ENCODE measurements at regions not wholly inside any gene's neighbourhood (a gene's known extent, or its start where the extent isn't known, plus 50 kb on each side); places are given as distances from the start of the nearest gene placed in this dataset.
"Not testable (repeated sequence)": the region's sequence is repeated elsewhere in the genome, so short reads cannot be mapped to it uniquely, and the experiment has no call there.

GRCh38 chr3:154818676-154819255, 261.4 kb upstream of the MME start:
- ChIA-PET POLR2A (no interaction called here), CTCF (no interaction called here)
- Histone ChIP-seq H3K27me3 (ENCODE audit: control insufficient read depth, insufficient read depth, low read length) (no peaks in the 10 kb centered on the region), H3K9me3 (ENCODE audit: control insufficient read depth, insufficient read depth, low read length) (no peaks in the 10 kb centered on the region), H3K4me3 (ENCODE audit: low read depth, low read length) (no peak overlapping the region), H3K27ac (ENCODE audit: low read depth, low read length) (no peak overlapping the region)
- no peak for DNase-seq (ENCODE audit: low read depth, low spot score)
- no peak for TF ChIP-seq CTCF (IDR thresholded peaks at IDR 0.05; ENCODE audit: low read depth, low read length)

- H3K27ac ChIP-seq (ENCODE audit: low read depth, low read length); H3K9me3 ChIP-seq (ENCODE audit: control insufficient read depth, insufficient read depth, low read length); DNase-seq (ENCODE audit: low read depth, low spot score); H3K27me3 ChIP-seq (ENCODE audit: control insufficient read depth, insufficient read depth, low read length); H3K4me3 ChIP-seq (ENCODE audit: low read depth, low read length); POLR2A ChIA-PET; CTCF ChIA-PET: not testable (repeated sequence)
Measured at GRCh38 chr3:154810017-154810416, 270.1 kb upstream of the MME start.

- Histone ChIP-seq H3K9me3 (ENCODE audit: control insufficient read depth, insufficient read depth, low read length) (no peaks in the 10 kb centered on the region), H3K4me3 (ENCODE audit: low read depth, low read length) (no peak overlapping the region), H3K27me3 (ENCODE audit: control insufficient read depth, insufficient read depth, low read length) (no peaks in the 10 kb centered on the region), H3K27ac (ENCODE audit: low read depth, low read length) (no peak overlapping the region)
- POLR2A ChIA-PET: no interaction called here
- no peak for DNase-seq (ENCODE audit: low read depth, low spot score)
- TF ChIP-seq CTCF (IDR thresholded peaks at IDR 0.05; ENCODE audit: low read depth, low read length): no peak
- CTCF ChIA-PET: interaction anchor here (0.8 kb wide), 1 partner anchor 30 kb away, joined by 3 read pairs; no protein-coding TSS in a partner anchor
Measured at GRCh38 chr3:154801729-154802128, 278.4 kb upstream of the MME start.

GRCh38 chr3:154799800-154800199, 280.3 kb upstream of the MME start:
- Histone ChIP-seq H3K9me3 (ENCODE audit: control insufficient read depth, insufficient read depth, low read length) (no peaks in the 10 kb centered on the region), H3K4me3 (ENCODE audit: low read depth, low read length) (no peak overlapping the region), H3K27ac (ENCODE audit: low read depth, low read length) (no peak overlapping the region), H3K27me3 (ENCODE audit: control insufficient read depth, insufficient read depth, low read length) (no peaks in the 10 kb centered on the region)
- DNase-seq (ENCODE audit: low read depth, low spot score): no peak
- ChIA-PET CTCF (no interaction called here), POLR2A (no interaction called here)
- TF ChIP-seq CTCF (IDR thresholded peaks at IDR 0.05; ENCODE audit: low read depth, low read length): no peak

- TF ChIP-seq CTCF (IDR thresholded peaks at IDR 0.05; ENCODE audit: low read depth, low read length): no peak
- CTCF ChIA-PET: interaction anchor here (1.2 kb wide), 1 partner anchor 528 kb away, joined by 4 read pairs; no protein-coding TSS in a partner anchor
- POLR2A ChIA-PET: no interaction called here
- no peak overlapping the region for H3K4me3 ChIP-seq (ENCODE audit: low read depth, low read length)
- H3K27me3 ChIP-seq (ENCODE audit: control insufficient read depth, insufficient read depth, low read length): no peaks in the 10 kb centered on the region
- no peaks in the 10 kb centered on the region for H3K9me3 ChIP-seq (ENCODE audit: control insufficient read depth, insufficient read depth, low read length)
- DNase-seq (ENCODE audit: low read depth, low spot score): peak; percentile 74
- no peak overlapping the region for H3K27ac ChIP-seq (ENCODE audit: low read depth, low read length)
Measured at GRCh38 chr3:154795582-154795981, 284.5 kb upstream of the MME start.
